ENCODE measurements at regions not wholly inside any gene's neighbourhood (a gene's known extent, or its start where the extent isn't known, plus 50 kb on each side); places are given as distances from the start of the nearest gene placed in this dataset.

DNA sequence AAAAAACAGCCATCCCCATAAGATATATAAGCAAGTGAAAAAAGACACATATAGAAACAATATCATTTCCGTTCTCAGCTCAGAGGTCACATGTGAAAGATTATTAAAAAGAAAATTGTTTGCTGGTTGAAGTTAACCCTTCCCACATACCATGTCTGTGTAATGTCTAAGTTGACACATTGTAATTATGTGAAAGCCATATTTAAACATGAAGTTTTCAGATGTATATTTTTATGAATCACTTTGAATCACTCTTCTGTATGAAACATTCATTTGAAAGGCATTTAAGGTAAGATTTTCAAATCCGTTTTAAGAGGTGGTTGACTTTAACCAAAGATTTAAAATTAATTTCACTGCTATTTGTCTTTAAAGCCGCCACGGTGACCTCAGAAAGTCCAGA is 441.9 kb downstream of the RND3 start:
- Mint-ChIP-seq H3K4me1 (no peaks in the 10 kb centered on the region), H3K36me3 (no peaks in the 10 kb centered on the region), H3K4me3 (no peak overlapping the region), H3K27ac (no peak overlapping the region), H3K9me3 (peaks cover 2 to 9% (median 5%) of the 10 kb centered on the region in 3 donors), H3K27me3 (no peaks in the 10 kb centered on the region)

DNA sequence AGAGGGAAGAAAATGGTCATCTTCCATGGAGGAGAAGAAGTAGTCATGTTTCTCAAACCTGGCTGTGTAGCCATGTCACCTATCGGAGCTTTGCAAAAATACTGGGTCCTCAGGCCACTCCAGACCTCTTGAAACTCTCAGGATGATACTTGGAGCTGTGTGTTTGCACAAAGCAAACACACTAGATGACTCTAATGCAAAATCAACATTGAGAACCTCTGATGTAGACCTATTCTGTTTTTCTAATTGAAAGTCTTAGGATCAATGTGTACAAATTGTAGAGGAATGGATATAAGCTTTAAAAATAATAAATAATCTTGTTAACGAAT is 444.3 kb downstream of the RND3 start:
- Mint-ChIP-seq H3K9me3 (peaks cover 0 to 4% (median 2%) of the 10 kb centered on the region in 3 donors), H3K4me3 (no peak overlapping the region), H3K27me3 (no peaks in the 10 kb centered on the region), H3K4me1 (no peaks in the 10 kb centered on the region), H3K36me3 (no peaks in the 10 kb centered on the region), H3K27ac (peak overlapping the region in 1 of 3 donors; percentile 5)

DNA sequence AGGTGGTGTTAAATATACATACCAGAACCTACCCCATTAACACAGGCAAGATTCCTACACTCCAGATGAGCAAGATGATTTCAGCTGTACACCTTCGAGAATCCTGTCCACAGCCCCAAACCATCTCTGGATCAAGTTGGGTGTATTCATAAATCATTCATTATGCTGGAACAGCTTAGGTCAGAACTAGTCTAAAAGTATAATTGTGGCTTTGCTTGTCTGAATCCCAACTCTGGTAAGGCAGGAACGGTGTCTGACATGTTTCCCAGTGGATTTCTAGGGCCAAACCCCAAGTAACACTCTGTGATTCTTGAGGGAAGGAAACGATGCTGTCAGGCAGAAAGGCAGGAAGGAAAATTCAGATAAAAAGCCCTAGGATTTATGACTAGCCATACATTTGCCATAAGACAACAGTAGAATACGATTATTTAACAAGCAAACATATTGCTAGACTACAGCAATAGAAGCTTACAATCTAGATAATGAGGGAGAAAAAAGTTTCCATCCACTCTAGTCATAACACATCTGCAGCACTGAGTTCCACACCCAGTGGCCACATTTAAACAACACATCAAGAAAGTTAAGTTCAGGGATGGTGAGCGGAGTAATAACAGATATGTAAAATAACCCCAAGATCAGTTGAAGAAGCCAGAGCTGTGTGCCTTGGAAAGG is 444.8 kb downstream of the RND3 start:
- H3K4me3 Mint-ChIP-seq = no peak overlapping the region
- H3K27me3 Mint-ChIP-seq = no peaks in the 10 kb centered on the region
- H3K9me3 Mint-ChIP-seq = peaks cover 0 to 4% (median 2%) of the 10 kb centered on the region in 3 donors
- peak overlapping the region in 1 of 3 donors; percentile 5 for H3K27ac Mint-ChIP-seq
- H3K36me3 Mint-ChIP-seq = no peaks in the 10 kb centered on the region
- H3K4me1 Mint-ChIP-seq = no peaks in the 10 kb centered on the region

DNA sequence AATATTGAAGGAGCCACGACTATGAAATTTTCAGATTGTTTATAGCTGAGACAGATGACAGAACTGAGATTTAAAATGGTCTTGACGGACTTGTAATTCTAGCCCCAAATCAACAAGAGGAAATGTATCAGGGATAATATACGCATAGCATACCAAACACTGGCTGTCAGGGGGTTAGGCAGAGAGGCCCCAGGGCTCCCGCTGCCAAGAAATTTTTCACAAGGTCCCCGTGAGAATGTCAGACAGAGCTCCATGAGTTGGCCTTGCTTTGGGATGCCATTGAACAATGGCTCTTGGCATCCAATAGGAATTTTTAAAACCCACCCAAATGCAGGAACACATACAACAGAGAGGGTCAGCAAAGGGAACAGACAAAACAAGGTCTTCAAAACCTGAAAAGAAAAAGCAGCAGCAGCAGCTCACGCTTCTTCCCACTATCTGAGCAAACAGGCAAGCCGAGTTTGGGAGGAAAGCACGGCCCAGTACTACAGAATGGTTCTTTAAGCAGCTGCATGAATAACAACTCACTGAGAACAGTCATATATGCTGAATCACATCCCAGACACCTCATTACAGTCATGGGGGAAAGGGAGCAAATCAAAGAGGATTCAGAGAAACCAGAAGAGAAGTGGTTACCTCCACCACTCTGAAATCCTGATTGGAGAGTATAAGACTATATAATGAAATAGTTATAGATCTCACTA is 445.6 kb downstream of the RND3 start:
- Mint-ChIP-seq H3K36me3 (no peaks in the 10 kb centered on the region), H3K4me1 (no peaks in the 10 kb centered on the region), H3K4me3 (no peak overlapping the region), H3K27me3 (no peaks in the 10 kb centered on the region), H3K9me3 (peaks cover 0 to 4% (median 2%) of the 10 kb centered on the region in 3 donors), H3K27ac (peak overlapping the region in 1 of 3 donors; percentile 14)

DNA sequence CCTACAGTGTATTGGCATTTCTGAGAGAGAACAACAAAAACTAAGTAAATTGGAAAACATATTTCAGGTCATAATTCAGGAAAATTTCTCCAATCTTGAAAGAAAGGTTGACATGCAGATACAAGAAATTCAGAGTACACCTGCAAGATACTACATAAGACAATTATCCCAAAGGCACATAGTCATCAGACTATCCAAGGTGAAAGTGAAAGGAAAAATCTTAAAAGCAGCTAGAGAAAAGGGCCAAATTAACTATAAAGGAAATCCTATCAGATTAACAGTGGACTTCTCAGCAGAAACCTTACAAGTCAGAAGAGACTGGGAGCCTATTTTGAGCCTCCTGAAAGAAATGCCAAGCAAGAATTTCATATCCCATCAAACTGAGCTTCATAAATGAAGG is 449.0 kb upstream of the MMADHC start:
- peaks cover 0 to 2% (median 1%) of the 10 kb centered on the region in 3 donors for H3K9me3 Mint-ChIP-seq
- H3K4me3 Mint-ChIP-seq = no peak overlapping the region
- H3K27ac Mint-ChIP-seq = no peak overlapping the region
- no peaks in the 10 kb centered on the region for H3K27me3 Mint-ChIP-seq
- H3K4me1 Mint-ChIP-seq = no peaks in the 10 kb centered on the region
- no peaks in the 10 kb centered on the region for H3K36me3 Mint-ChIP-seq

DNA sequence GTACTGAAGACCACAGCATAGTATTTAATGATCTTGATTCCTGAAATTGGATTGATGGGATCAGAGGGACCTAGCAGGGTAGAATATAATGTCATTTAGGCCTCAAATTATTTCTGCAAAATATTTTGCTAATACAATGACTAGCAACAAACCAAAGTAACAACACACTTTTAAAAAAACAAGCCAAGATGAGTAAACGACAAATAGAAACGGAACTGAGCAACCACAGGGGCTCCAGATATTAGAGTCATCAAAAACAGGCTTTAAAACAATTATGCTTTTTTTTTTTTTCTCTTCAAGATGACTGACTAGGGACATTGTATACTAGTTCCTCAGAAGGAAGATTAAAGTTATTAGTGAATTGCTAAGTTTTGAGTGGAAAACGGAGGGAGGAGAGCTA is 447.1 kb upstream of the MMADHC start:
- Mint-ChIP-seq H3K4me3 (no peak overlapping the region), H3K9me3 (peaks cover 0 to 2% (median 1%) of the 10 kb centered on the region in 3 donors), H3K4me1 (no peaks in the 10 kb centered on the region), H3K27me3 (no peaks in the 10 kb centered on the region), H3K27ac (no peak overlapping the region), H3K36me3 (no peaks in the 10 kb centered on the region)

DNA sequence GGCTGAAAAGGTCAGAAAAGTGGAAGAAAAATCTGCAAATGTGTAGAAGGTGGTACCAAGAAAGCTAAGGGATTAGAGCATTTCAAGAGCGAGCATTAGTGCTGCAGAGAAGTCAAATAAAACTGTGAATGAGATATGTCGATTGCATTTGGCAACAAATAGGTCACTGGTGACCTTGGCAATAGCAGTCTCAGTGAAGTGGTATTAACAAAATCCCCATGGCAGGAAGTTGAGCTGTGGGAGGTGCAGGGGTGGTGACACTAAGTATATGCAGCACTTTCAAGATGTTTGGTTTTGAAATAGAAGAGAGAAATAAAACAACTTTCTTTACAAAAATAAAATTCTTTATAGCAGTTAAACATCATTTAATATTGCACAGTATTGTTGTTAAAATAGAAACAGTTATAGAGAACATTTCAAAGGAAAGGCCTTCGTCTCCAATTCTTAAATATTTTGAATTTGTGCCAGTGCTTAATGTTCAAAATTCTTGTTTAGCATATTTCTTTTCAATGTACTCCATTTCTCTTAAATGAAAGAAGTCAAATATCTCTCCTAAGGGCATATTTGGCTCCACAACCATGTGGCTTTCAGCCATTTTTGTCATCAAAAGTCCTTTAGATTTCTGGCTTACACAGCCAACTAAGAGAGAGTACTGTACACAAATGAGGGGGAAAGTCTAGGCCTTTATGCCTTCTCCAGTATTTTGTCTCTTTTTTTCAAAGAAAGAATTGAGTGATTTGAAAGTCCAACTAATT is 443.0 kb upstream of the MMADHC start:
- Mint-ChIP-seq H3K9me3 (no peaks in the 10 kb centered on the region), H3K27ac (no peak overlapping the region), H3K36me3 (no peaks in the 10 kb centered on the region), H3K4me3 (no peak overlapping the region), H3K27me3 (no peaks in the 10 kb centered on the region), H3K4me1 (no peaks in the 10 kb centered on the region)

DNA sequence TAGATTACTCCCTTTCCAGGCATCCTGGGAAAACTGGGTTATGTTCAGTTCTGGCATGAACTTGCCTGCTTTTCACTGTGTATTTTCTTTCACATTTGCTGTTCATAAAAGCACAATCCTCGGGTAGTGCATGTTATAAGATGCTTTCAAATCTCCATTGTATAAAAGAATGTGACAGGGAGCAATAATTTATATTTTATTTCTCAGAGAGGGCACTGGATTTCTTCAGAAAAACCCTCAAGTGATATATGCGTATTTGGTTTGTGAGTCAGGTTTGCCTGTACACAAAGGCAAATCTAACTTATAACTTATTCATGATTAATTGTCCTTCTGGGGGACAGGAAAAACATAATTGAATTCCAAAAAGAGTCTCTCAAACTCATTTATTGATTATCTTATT is 440.7 kb upstream of the MMADHC start:
- H3K9me3 Mint-ChIP-seq = no peaks in the 10 kb centered on the region
- H3K36me3 Mint-ChIP-seq = no peaks in the 10 kb centered on the region
- H3K27ac Mint-ChIP-seq = no peak overlapping the region
- H3K4me3 Mint-ChIP-seq = no peak overlapping the region
- H3K27me3 Mint-ChIP-seq = no peaks in the 10 kb centered on the region
- no peaks in the 10 kb centered on the region for H3K4me1 Mint-ChIP-seq

DNA sequence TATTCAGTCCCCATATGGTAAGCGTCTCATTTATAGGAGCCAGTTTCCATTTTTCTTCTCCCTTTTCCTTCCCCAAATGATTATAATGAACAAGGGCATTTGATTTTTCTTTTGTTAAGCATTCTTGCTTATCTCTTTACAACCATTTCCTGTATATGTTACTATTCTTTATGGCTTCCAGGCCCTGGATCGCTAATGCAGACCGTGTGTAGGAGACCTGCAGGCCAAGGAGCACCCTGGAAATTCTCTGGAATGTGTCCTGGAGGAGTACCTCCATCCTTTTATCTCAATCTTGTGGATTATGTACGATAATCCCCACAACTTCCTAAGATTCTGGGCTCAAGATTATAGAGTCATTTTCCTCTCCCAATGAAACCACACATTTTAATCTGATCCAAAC is 439.6 kb upstream of the MMADHC start:
- Mint-ChIP-seq H3K4me3 (no peak overlapping the region), H3K27ac (no peak overlapping the region), H3K4me1 (no peaks in the 10 kb centered on the region), H3K36me3 (no peaks in the 10 kb centered on the region), H3K27me3 (no peaks in the 10 kb centered on the region), H3K9me3 (no peaks in the 10 kb centered on the region)

DNA sequence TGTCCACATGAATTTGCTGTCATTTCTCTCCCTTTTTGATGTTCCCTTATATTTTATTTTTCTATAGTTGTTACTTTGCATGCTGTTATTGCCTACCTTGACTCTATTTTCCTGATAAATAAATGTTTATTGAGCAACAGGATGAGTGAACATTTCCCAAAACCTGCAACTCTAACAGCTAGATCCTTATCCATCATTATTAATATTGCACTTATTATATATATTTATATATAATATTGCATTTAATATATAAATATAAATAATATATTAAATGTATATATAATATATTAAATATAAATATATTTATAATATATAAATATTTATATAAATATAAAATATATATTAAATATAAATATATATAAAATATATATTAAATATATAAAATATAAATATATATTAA is 436.1 kb upstream of the MMADHC start:
- Mint-ChIP-seq H3K27ac (no peak overlapping the region), H3K9me3 (no peaks in the 10 kb centered on the region), H3K4me3 (no peak overlapping the region), H3K36me3 (no peaks in the 10 kb centered on the region), H3K4me1 (no peaks in the 10 kb centered on the region), H3K27me3 (no peaks in the 10 kb centered on the region)

DNA sequence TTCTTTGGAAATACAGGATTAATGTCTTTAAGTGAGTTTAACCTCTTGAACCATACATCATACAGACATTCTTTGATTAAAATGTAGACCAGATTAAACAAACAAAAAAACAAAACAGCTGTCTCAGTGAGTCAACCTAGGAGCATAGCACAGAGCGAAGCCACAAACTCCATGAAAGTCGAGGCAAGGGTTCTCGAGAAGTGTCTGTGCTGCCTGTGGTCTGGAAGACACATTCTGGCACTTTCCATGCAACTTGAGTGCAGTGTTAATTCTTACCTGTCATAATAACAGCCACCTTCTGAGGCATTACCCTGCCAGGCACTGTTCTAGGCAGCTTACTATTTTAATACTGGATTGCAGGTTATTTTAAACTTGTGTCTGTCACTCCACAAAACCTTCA is 435.5 kb upstream of the MMADHC start:
- Mint-ChIP-seq H3K27ac (no peak overlapping the region), H3K4me3 (no peak overlapping the region), H3K27me3 (no peaks in the 10 kb centered on the region), H3K4me1 (no peaks in the 10 kb centered on the region), H3K9me3 (no peaks in the 10 kb centered on the region), H3K36me3 (no peaks in the 10 kb centered on the region)

DNA sequence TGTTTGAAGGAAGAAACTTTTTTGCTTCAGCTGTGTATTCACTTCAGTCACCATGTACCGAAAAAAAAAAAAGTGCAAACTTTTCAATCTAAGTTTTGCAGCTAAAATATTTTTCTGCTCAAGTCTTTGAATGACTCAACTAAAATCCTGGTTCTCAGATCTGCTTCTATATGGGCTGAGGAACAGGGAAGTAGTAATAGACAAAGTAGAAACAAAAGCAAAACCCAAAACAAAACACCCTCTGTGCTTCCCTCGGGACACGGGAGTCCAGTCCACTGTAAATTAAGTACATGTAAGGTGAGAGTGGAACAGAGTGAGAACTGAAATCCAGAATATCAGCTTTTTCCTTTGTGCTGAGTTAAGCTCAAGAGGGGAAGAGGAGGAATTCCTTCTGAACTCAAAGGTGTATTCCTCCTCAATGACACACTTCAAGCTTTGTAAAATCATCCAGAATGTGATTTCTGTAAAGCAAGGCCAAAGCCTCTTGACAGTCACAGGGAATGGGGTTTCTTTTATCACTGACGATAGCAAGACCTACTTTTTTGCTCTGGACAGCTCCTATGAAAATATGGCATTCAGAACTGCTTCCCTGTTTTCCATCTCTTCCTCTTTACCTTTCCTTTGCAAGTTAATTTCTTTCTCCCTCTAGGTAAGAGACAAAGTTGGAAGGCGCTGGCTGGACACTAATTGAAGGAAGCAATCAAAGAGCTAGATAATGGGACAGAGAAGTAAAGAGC is 433.5 kb upstream of the MMADHC start:
- Mint-ChIP-seq H3K9me3 (peaks cover 0 to 8% (median 1%) of the 10 kb centered on the region in 3 donors), H3K4me1 (no peaks in the 10 kb centered on the region), H3K27ac (no peak overlapping the region), H3K27me3 (no peaks in the 10 kb centered on the region), H3K36me3 (no peaks in the 10 kb centered on the region), H3K4me3 (peak overlapping the region in 1 of 4 donors; percentile 47)

DNA sequence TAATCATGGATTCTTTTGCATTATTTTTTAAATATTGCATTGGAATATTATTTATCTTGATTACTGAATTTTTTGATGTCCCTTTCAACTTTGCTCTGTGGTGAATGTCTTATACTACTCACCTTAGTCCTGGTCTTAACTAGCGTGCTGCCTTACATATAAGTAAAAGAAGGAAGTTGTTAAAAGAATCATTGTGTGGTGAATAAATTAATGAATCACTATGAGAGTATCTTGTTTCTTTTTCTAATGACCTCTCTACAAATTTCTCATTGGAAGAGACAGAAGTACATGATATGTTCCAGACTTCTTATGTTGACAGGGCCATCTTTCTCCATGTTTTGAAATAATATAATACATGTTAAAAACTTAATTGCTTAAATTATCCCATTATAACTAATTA is 432.6 kb upstream of the MMADHC start:
- no peaks in the 10 kb centered on the region for H3K4me1 Mint-ChIP-seq
- no peaks in the 10 kb centered on the region for H3K27me3 Mint-ChIP-seq
- peaks cover 0 to 12% (median 4%) of the 10 kb centered on the region in 3 donors for H3K9me3 Mint-ChIP-seq
- H3K27ac Mint-ChIP-seq = no peak overlapping the region
- H3K4me3 Mint-ChIP-seq = no peak overlapping the region
- H3K36me3 Mint-ChIP-seq = no peaks in the 10 kb centered on the region

DNA sequence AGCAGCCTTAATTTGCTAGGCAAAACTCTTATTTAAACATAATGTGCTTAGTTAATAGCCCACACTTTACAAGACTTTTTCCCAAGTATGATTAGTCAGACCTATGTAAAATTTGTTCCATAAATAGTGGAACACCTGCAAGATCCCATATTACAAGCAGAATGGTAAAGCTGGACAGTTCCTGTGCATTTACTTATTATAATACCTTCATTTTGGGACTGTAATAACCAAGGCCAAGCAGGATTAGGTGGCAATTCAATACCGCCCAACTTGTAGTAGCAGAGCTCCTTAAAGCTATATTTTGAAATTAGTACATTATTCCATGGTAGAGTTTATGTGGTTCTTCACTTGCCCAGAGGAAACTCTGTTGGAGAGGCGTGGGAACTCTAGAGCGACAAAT is 431.5 kb upstream of the MMADHC start:
- Mint-ChIP-seq H3K9me3 (peaks cover 0 to 12% (median 4%) of the 10 kb centered on the region in 3 donors), H3K4me1 (no peaks in the 10 kb centered on the region), H3K4me3 (no peak overlapping the region), H3K27ac (no peak overlapping the region), H3K36me3 (no peaks in the 10 kb centered on the region), H3K27me3 (no peaks in the 10 kb centered on the region)

DNA sequence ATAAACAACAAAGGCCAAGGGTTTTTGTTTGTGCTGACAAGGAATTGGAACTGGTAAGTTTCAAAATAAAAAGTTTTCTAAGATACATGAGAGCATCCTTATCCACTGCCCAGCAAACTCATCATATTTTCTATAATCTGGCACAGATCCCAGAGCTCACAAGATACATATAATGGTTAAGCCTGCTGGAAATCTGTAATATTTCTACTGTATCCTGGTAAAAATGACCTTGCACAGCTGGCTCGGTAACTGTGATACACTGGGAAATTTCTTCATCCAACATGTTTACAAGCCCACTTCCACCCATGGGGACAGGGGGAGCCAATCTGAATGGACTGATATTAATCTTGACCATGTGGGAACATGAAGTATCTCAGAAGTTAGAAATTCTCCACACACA is 425.4 kb upstream of the MMADHC start:
- Mint-ChIP-seq H3K4me3 (no peak overlapping the region), H3K27ac (no peak overlapping the region), H3K9me3 (peaks cover 0 to 17% (median 4%) of the 10 kb centered on the region in 3 donors), H3K36me3 (no peaks in the 10 kb centered on the region), H3K4me1 (no peaks in the 10 kb centered on the region), H3K27me3 (no peaks in the 10 kb centered on the region)
